ENCODE measurements at regions not wholly inside any gene's neighbourhood (a gene's known extent, or its start where the extent isn't known, plus 50 kb on each side); places are given as distances from the start of the nearest gene placed in this dataset.
"Not testable (repeated sequence)": the region's sequence is repeated elsewhere in the genome, so short reads cannot be mapped to it uniquely, and the experiment has no call there.

GRCh38 chr3:10109-10996, 186.2 kb upstream of the CHL1 start:
- not testable (repeated sequence) for H3K4me1 ChIP-seq (ENCODE audit: insufficient read depth, poor library complexity, severe bottlenecking); H3K4me3 ChIP-seq (ENCODE audit: severe bottlenecking); H3K36me3 ChIP-seq (ENCODE audit: low read depth); H3K9me3 ChIP-seq (ENCODE audit: severe bottlenecking); H3K27ac ChIP-seq (ENCODE audit: poor library complexity, severe bottlenecking); ATAC-seq (ENCODE audit: low read depth); H3K27me3 ChIP-seq (ENCODE audit: insufficient read depth, poor library complexity, severe bottlenecking); DNase-seq (ENCODE audit: low spot score)

GRCh38 chr3:11734-12133, 184.8 kb upstream of the CHL1 start:
- peak overlapping the region; percentile 18 for H3K27ac ChIP-seq (ENCODE audit: poor library complexity, severe bottlenecking)
- H3K4me3 ChIP-seq (ENCODE audit: severe bottlenecking), result peak overlapping the region; percentile 39
- TF ChIP-seq CTCF (IDR thresholded peaks at IDR 0.05; ENCODE audit: poor library complexity, severe bottlenecking), result no peak
- no peaks in the 10 kb centered on the region for H3K36me3 ChIP-seq (ENCODE audit: low read depth)
- H3K27me3 ChIP-seq (ENCODE audit: insufficient read depth, poor library complexity, severe bottlenecking), result no peaks in the 10 kb centered on the region
- DNase-seq (ENCODE audit: low spot score) (peak; percentile 26), ATAC-seq (ENCODE audit: low read depth) (peak; percentile 78)
- H3K9me3 ChIP-seq (ENCODE audit: severe bottlenecking), result no peaks in the 10 kb centered on the region
- H3K4me1 ChIP-seq (ENCODE audit: insufficient read depth, poor library complexity, severe bottlenecking), result peaks cover 3% of the 10 kb centered on the region

GRCh38 chr3:14652-15051, 181.9 kb upstream of the CHL1 start:
- H3K4me3 ChIP-seq (ENCODE audit: severe bottlenecking), result no peak overlapping the region
- no peak overlapping the region for H3K27ac ChIP-seq (ENCODE audit: poor library complexity, severe bottlenecking)
- peaks cover 3% of the 10 kb centered on the region for H3K4me1 ChIP-seq (ENCODE audit: insufficient read depth, poor library complexity, severe bottlenecking)
- DNase-seq (ENCODE audit: low spot score) (no peak), ATAC-seq (ENCODE audit: low read depth) (peak; percentile 75)
- no peak for TF ChIP-seq CTCF (IDR thresholded peaks at IDR 0.05; ENCODE audit: poor library complexity, severe bottlenecking)
- no peaks in the 10 kb centered on the region for H3K27me3 ChIP-seq (ENCODE audit: insufficient read depth, poor library complexity, severe bottlenecking)
- no peaks in the 10 kb centered on the region for H3K9me3 ChIP-seq (ENCODE audit: severe bottlenecking)
- H3K36me3 ChIP-seq (ENCODE audit: low read depth), result no peaks in the 10 kb centered on the region

GRCh38 chr3:16366-16765, 180.2 kb upstream of the CHL1 start:
- H3K4me3 ChIP-seq (ENCODE audit: severe bottlenecking), result no peak overlapping the region
- H3K27me3 ChIP-seq (ENCODE audit: insufficient read depth, poor library complexity, severe bottlenecking), result no peaks in the 10 kb centered on the region
- ATAC-seq (ENCODE audit: low read depth), result 0 out of 3 replicates have a peak, but pooled peaks have one; percentile 46
- H3K36me3 ChIP-seq (ENCODE audit: low read depth), result no peaks in the 10 kb centered on the region
- H3K4me1 ChIP-seq (ENCODE audit: insufficient read depth, poor library complexity, severe bottlenecking), result peaks cover 3% of the 10 kb centered on the region
- TF ChIP-seq CTCF (IDR thresholded peaks at IDR 0.05; ENCODE audit: poor library complexity, severe bottlenecking), result no peak
- no peak for DNase-seq (ENCODE audit: low spot score)
- no peaks in the 10 kb centered on the region for H3K9me3 ChIP-seq (ENCODE audit: severe bottlenecking)
- no peak overlapping the region for H3K27ac ChIP-seq (ENCODE audit: poor library complexity, severe bottlenecking)

- no peak overlapping the region for H3K27ac ChIP-seq (ENCODE audit: poor library complexity, severe bottlenecking)
- H3K4me3 ChIP-seq (ENCODE audit: severe bottlenecking), result no peak overlapping the region
- ATAC-seq (ENCODE audit: low read depth) (no peak), DNase-seq (ENCODE audit: low spot score) (no peak)
- H3K4me1 ChIP-seq (ENCODE audit: insufficient read depth, poor library complexity, severe bottlenecking), result no peaks in the 10 kb centered on the region
- no peaks in the 10 kb centered on the region for H3K36me3 ChIP-seq (ENCODE audit: low read depth)
- TF ChIP-seq CTCF (IDR thresholded peaks at IDR 0.05; ENCODE audit: poor library complexity, severe bottlenecking), result no peak
- no peaks in the 10 kb centered on the region for H3K27me3 ChIP-seq (ENCODE audit: insufficient read depth, poor library complexity, severe bottlenecking)
- H3K9me3 ChIP-seq (ENCODE audit: severe bottlenecking), result no peaks in the 10 kb centered on the region
These were observed 176.1 kb upstream of the CHL1 start for GRCh38 chr3:20421-20820.

Measured in RWPE2 (cell line).